ENCODE measurements at regions not wholly inside any gene's neighbourhood (a gene's known extent, or its start where the extent isn't known, plus 50 kb on each side); places are given as distances from the start of the nearest gene placed in this dataset.

GRCh38 chr14:48963231-48963790, 622.9 kb downstream of the RPS29 start:
- H2AFZ ChIP-seq (ENCODE audit: low read depth, low read length, poor library complexity, severe bottlenecking): no peak overlapping the region
- H3K79me2 ChIP-seq (ENCODE audit: insufficient read depth, low read length): no peaks in the 10 kb centered on the region
- BruUV-seq (replicated peaks): no TSS peak
- H3K4me2 ChIP-seq (ENCODE audit: low read length): no peak overlapping the region
- H4K20me1 ChIP-seq (ENCODE audit: insufficient read depth): no peaks in the 10 kb centered on the region
- ATAC-seq: no peak
- no peaks in the 10 kb centered on the region for H3K9me2 ChIP-seq (ENCODE audit: insufficient read depth)
- H3K4me1 ChIP-seq (ENCODE audit: control insufficient read depth in 1 of 2, insufficient read depth in 2 of 2, low read length in 2 of 2): no peaks in the 10 kb centered on the region
- H3K36me3 ChIP-seq (ENCODE audit: control insufficient read depth in 1 of 2, insufficient read depth in 2 of 2, low read length in 2 of 2): no peaks in the 10 kb centered on the region
- H3K4me3 ChIP-seq (replicated peaks in 1 of 2; ENCODE audit: low read depth in 1 of 2, low read length in 2 of 2): no peak overlapping the region
- ChIA-PET POLR2A (no interaction called here), RAD21 (ENCODE audit: low non-redundant PET in 1 of 2, low total read pairs in 2 of 2, uncharacterized antibody in 2 of 2, unreplicated experiment in 2 of 2) (no interaction called here), CTCF (no interaction called here)
- no peak overlapping the region for H3K27ac ChIP-seq (ENCODE audit: low read depth, low read length)
- no peaks in the 10 kb centered on the region for H3K27me3 ChIP-seq (ENCODE audit: insufficient read depth, low read length)
- no peak overlapping the region for H3K9ac ChIP-seq (ENCODE audit: low read length)
- DNase-seq (ENCODE audit: low read depth, low spot score): no peak
- H3K9me3 ChIP-seq (ENCODE audit: control insufficient read depth in 1 of 2, insufficient read depth in 1 of 2, low read depth in 1 of 2, low read length in 2 of 2): no peaks in the 10 kb centered on the region
- no peak for TF ChIP-seq EZH2phosphoT487 (IDR thresholded peaks at IDR 0.05; ENCODE audit: borderline replicate concordance)
- TF ChIP-seq POLR2AphosphoS5 (IDR thresholded peaks at IDR 0.05; ENCODE audit: low read depth, low read length): no peak
- intact Hi-C loops (cut with micrococcal nuclease): no loop called here

GRCh38 chr14:48957486-48957885, 628.7 kb downstream of the RPS29 start:
- no peaks in the 10 kb centered on the region for H3K9me2 ChIP-seq (ENCODE audit: insufficient read depth)
- TF ChIP-seq SP1 (IDR thresholded peaks at IDR 0.05; ENCODE audit: low read depth): no peak
- TF ChIP-seq REST (IDR thresholded peaks at IDR 0.05; ENCODE audit: low read depth): no peak
- TF ChIP-seq ZNF274 (IDR thresholded peaks at IDR 0.05; ENCODE audit: low read depth, low read length): no peak
- TF ChIP-seq RAD21 (IDR thresholded peaks at IDR 0.05; ENCODE audit: low read depth): no peak
- TF ChIP-seq ATF3 (IDR thresholded peaks at IDR 0.05): no peak
- CTCF ChIA-PET: no interaction called here
- no peak overlapping the region for H3K27ac ChIP-seq (ENCODE audit: low read depth, low read length)
- ATAC-seq (no peak), DNase-seq (ENCODE audit: low read depth, low spot score) (no peak)
- POLR2A ChIA-PET: no interaction called here
- no peaks in the 10 kb centered on the region for H3K36me3 ChIP-seq (ENCODE audit: control insufficient read depth in 1 of 2, insufficient read depth in 2 of 2, low read length in 2 of 2)
- no peaks in the 10 kb centered on the region for H4K20me1 ChIP-seq (ENCODE audit: insufficient read depth)
- H3K9ac ChIP-seq (ENCODE audit: low read length): no peak overlapping the region
- no peak overlapping the region for H3K4me2 ChIP-seq (ENCODE audit: low read length)
- H2AFZ ChIP-seq (ENCODE audit: low read depth, low read length, poor library complexity, severe bottlenecking): no peak overlapping the region
- H3K4me1 ChIP-seq (ENCODE audit: control insufficient read depth in 1 of 2, insufficient read depth in 2 of 2, low read length in 2 of 2): no peaks in the 10 kb centered on the region
- H3K4me3 ChIP-seq (replicated peaks in 1 of 2; ENCODE audit: low read depth in 1 of 2, low read length in 2 of 2): no peak overlapping the region
- no TSS peak for BruUV-seq (replicated peaks)
- no peaks in the 10 kb centered on the region for H3K9me3 ChIP-seq (ENCODE audit: control insufficient read depth in 1 of 2, insufficient read depth in 1 of 2, low read depth in 1 of 2, low read length in 2 of 2)
- intact Hi-C loops (cut with micrococcal nuclease): no loop called here
- H3K27me3 ChIP-seq (ENCODE audit: insufficient read depth, low read length): no peaks in the 10 kb centered on the region
- RAD21 ChIA-PET (ENCODE audit: low non-redundant PET in 1 of 2, low total read pairs in 2 of 2, uncharacterized antibody in 2 of 2, unreplicated experiment in 2 of 2): no interaction called here
- H3K79me2 ChIP-seq (ENCODE audit: insufficient read depth, low read length): no peaks in the 10 kb centered on the region
